Peyer's patch (tissue), 4 donors: ENCODE measurements at regions not wholly inside any gene's neighbourhood (a gene's known extent, or its start where the extent isn't known, plus 50 kb on each side); places are given as distances from the start of the nearest gene placed in this dataset.

Experiments used
- CTCF ChIP-seq, 6 experiments: fragments of 450-650 bp in 4 of 6; fragments of 200-600 bp in 2 of 6; sonication (generic) in 1 of 6; IDR thresholded peaks; one replicate each; pipeline ENCODE4 v1.5.1; 2017 to 2019; ENCODE audit warnings: antibody characterized with exemption in 6 of 6, mild to moderate bottlenecking in 3 of 6, moderate library complexity in 1 of 6
- POLR2A ChIP-seq, 2 donors: fragments of 450-650 bp; IDR thresholded peaks; one replicate each; pipeline ENCODE4 v1.5.1; 2017; ENCODE audit warnings: antibody characterized with exemption in 2 of 2, mild to moderate bottlenecking in 2 of 2, moderate library complexity in 2 of 2

- no peak for TF ChIP-seq CTCF (IDR thresholded peaks at IDR 0.05)
- no peak for TF ChIP-seq POLR2A (IDR thresholded peaks at IDR 0.05)
Observed at GRCh38 chr5:72021651-72022357, 85.5 kb upstream of the MAP1B start.
